GM12878 (cell line): ENCODE measurements at regions not wholly inside any gene's neighbourhood (a gene's known extent, or its start where the extent isn't known, plus 50 kb on each side); places are given as distances from the start of the nearest gene placed in this dataset.

Experiments
- ATAC-seq: fragments of 200-7000 bp; cut with Tn5 transposase; 3 replicates; pipeline ENCODE4 v1.9.1; 2020; ENCODE audit warnings: mild to moderate bottlenecking, moderate library complexity
- BruUV-seq: library from RNA; stranded (reverse); fragments of 400-500 nt; replicated peaks from 2 replicates; lab custom pipeline; 2021; lab: Mats Ljungman, UMichigan
- CTCF ChIA-PET: fragments of 300-600 bp; sonication (Branson Sonifier 250); formaldehyde crosslinking; extraction: SDS; loops from one replicate; lab custom pipeline; 2021; ENCODE audit warnings: inconsistent platforms; lab: Yijun Ruan, JAX
- POLR2A ChIA-PET: fragments of 350-600 bp; formaldehyde crosslinking; extraction: SDS; loops from one replicate; lab custom pipeline; 2021; ENCODE audit warnings: inconsistent platforms; lab: Charles Lee
- RAD21 ChIA-PET: fragments of 300-600 bp; sonication (Branson Sonifier 250); formaldehyde crosslinking; loops from one replicate; lab custom pipeline; 2023; ENCODE audit warnings: antibody characterized with exemption; ENCODE audit not compliant: unreplicated experiment; lab: Charles Lee
- SMC1A ChIA-PET: fragments of 300-600 bp; sonication (Branson Sonifier 250); formaldehyde crosslinking; loops from one replicate; lab custom pipeline; 2023; ENCODE audit not compliant: unreplicated experiment, uncharacterized antibody; lab: Charles Lee
- DNase-seq: peaks from one replicate; pipeline ENCODE4 v3.0.0-alpha.2; 2011; ENCODE audit warnings: low read depth, low spot score
- FAIRE-seq: peaks from 3 replicates; lab custom pipeline; 2011; peaks lifted over from hg19 to GRCh38; lab: Jason Lieb, UNC
- H2AFZ ChIP-seq: 2 replicates; pipeline ENCODE4 v1.6.0; 2011; ENCODE audit warnings: low read depth, low read length, control low read depth; ENCODE audit not compliant: control insufficient read depth
- H3K27ac ChIP-seq: 2 replicates; pipeline ENCODE4 v1.5.1; 2011; ENCODE audit warnings: control low read depth; ENCODE audit not compliant: control insufficient read depth, insufficient read depth
- H3K27me3 ChIP-seq, 2 experiments: replicated peaks in 1 of 2; 2 replicates each; pipeline versions ENCODE4 v1.6.0 to v1.6.1; 2011; ENCODE audit warnings: low read length in 1 of 2; ENCODE audit not compliant: control insufficient read depth in 2 of 2, insufficient read depth in 2 of 2
- H3K36me3 ChIP-seq, 2 experiments: 2 replicates each; pipeline ENCODE4 v1.5.1; 2011; ENCODE audit warnings: low read length in 1 of 2; ENCODE audit not compliant: control insufficient read depth in 2 of 2, insufficient read depth in 2 of 2
- H3K4me1 ChIP-seq: 2 replicates; pipeline ENCODE4 v1.6.1; 2011; ENCODE audit warnings: mild to moderate bottlenecking, low read length, moderate library complexity, mixed read lengths; ENCODE audit not compliant: control insufficient read depth, insufficient read depth
- H3K4me2 ChIP-seq: 2 replicates; pipeline ENCODE4 v1.6.0; 2011; ENCODE audit warnings: control low read depth; ENCODE audit not compliant: control insufficient read depth, insufficient read depth
- H3K4me3 ChIP-seq: fragments of 200-600 bp; sonication (generic); 2 replicates; pipeline ENCODE4 v1.5.1; 2016
- H3K79me2 ChIP-seq: 2 replicates; pipeline ENCODE4 v1.6.0; 2011; ENCODE audit warnings: low read length; ENCODE audit not compliant: control insufficient read depth, insufficient read depth
- H3K9ac ChIP-seq: 2 replicates; pipeline ENCODE4 v1.8.0; 2011; ENCODE audit warnings: low read length, control low read depth, mixed read lengths; ENCODE audit not compliant: control insufficient read depth, insufficient read depth
- H3K9me3 ChIP-seq: replicated peaks from 3 replicates; pipeline ENCODE4 v1.5.1; 2011; ENCODE audit warnings: mild to moderate bottlenecking, low read length; ENCODE audit not compliant: control insufficient read depth, insufficient read depth
- H4K20me1 ChIP-seq: 2 replicates; pipeline ENCODE4 v1.6.0; 2011; ENCODE audit not compliant: control insufficient read depth, insufficient read depth
- ATF2 ChIP-seq: IDR thresholded peaks from 2 replicates; pipeline ENCODE4 v1.6.1; 2012; ENCODE audit warnings: low read length, inconsistent platforms
- BMI1 ChIP-seq: fragments of 450-650 bp; IDR thresholded peaks from 2 replicates; pipeline ENCODE4 v1.6.1; 2016; ENCODE audit warnings: mild to moderate bottlenecking, moderate library complexity, borderline replicate concordance
- CBFB ChIP-seq: IDR thresholded peaks from 2 replicates; pipeline ENCODE4 v1.6.1; 2016; ENCODE audit warnings: antibody characterized with exemption, low read depth
- CBX5 ChIP-seq: sonication (generic); IDR thresholded peaks from 2 replicates; pipeline ENCODE4 v1.6.1; 2016; ENCODE audit warnings: low read depth, moderate library complexity, mild to moderate bottlenecking, inconsistent platforms
- E4F1 ChIP-seq: fragments of 450-650 bp; IDR thresholded peaks from 2 replicates; pipeline ENCODE4 v1.6.1; 2018; ENCODE audit warnings: borderline replicate concordance, mild to moderate bottlenecking; ENCODE audit not compliant: partially characterized antibody
- IRF4 ChIP-seq: IDR thresholded peaks from 2 replicates; pipeline ENCODE4 v1.6.1; 2011; ENCODE audit warnings: low read depth, low read length
- MEF2B ChIP-seq: fragments of 450-650 bp; IDR thresholded peaks from 2 replicates; pipeline ENCODE4 v1.6.1; 2018; ENCODE audit warnings: mild to moderate bottlenecking, moderate library complexity; ENCODE audit not compliant: partially characterized antibody, poor library complexity, severe bottlenecking
- NFXL1 ChIP-seq: fragments of 450-650 bp; IDR thresholded peaks from 2 replicates; pipeline ENCODE4 v1.6.1; 2017; ENCODE audit warnings: antibody characterized with exemption, mild to moderate bottlenecking, borderline replicate concordance
- PML ChIP-seq: IDR thresholded peaks from 2 replicates; pipeline ENCODE4 v1.6.1; 2012; ENCODE audit warnings: low read length, inconsistent platforms
- SIN3A ChIP-seq: IDR thresholded peaks from 2 replicates; pipeline ENCODE4 v1.6.1; 2012; ENCODE audit warnings: low read depth, low read length, improper control_type of control experiment
- SUZ12 ChIP-seq: fragments of 200-600 bp; sonication (generic); IDR thresholded peaks from one replicate; pipeline ENCODE4 v1.6.1; 2018; ENCODE audit warnings: antibody characterized with exemption, mild to moderate bottlenecking; ENCODE audit not compliant: unreplicated experiment
- TBL1XR1 ChIP-seq: IDR thresholded peaks from 2 replicates; pipeline ENCODE4 v1.6.1; 2012; ENCODE audit warnings: low read depth, low read length, improper control_type of control experiment
- ZNF207 ChIP-seq: fragments of 450-650 bp; IDR thresholded peaks from 2 replicates; pipeline ENCODE4 v1.6.1; 2014; ENCODE audit warnings: antibody characterized with exemption, mild to moderate bottlenecking, borderline replicate concordance
- ZNF622 ChIP-seq: fragments of 450-650 bp; IDR thresholded peaks from 2 replicates; pipeline ENCODE4 v1.6.1; 2017; ENCODE audit warnings: mild to moderate bottlenecking, inconsistent platforms
- WGBS: methylation state at CpG from one replicate; pipeline ENCODE4 v1.1.6; 2016; ENCODE audit warnings: low lambda C conversion rate; ENCODE audit not compliant: insufficient replicate concordance, insufficient coverage; ENCODE audit errors: missing lambda C conversion rate; 5-methylcytosine and 5-hydroxymethylcytosine counted together
- in situ Hi-C: fragments of 300-500 bp; cut with MboI; formaldehyde crosslinking; loops from 9 replicates; pipeline ENCODE4 v1.14.3; 2018; ENCODE audit warnings: mixed read lengths
- intact Hi-C: fragments of 100-400 bp; cut with micrococcal nuclease; formaldehyde crosslinking; loops from one replicate; pipeline ENCODE4 v1.14.2; 2022; ENCODE audit not compliant: unreplicated experiment

- TF ChIP-seq TBL1XR1, result no peak
- no peak for TF ChIP-seq ATF2
- TF ChIP-seq CBFB, result no peak
- TF ChIP-seq CBX5, result no peak
These were observed 358.5 kb downstream of the WDR72 start (continued) for GRCh38 chr15:53400986-53401385.

GRCh38 chr15:53397041-53397616 lies 362.3 kb downstream of the WDR72 start:
- intact Hi-C loops, result no loop called here
- 15% methylated on average over 3 of the region's 3 CpGs for WGBS
- no peaks in the 10 kb centered on the region for H3K36me3 ChIP-seq

More at GRCh38 chr15:53397041-53397616, 362.3 kb downstream of the WDR72 start:
- DNase-seq (no peak), ATAC-seq (no peak), FAIRE-seq (no peak)
- RAD21 ChIA-PET, result no interaction called here
- Histone ChIP-seq H3K4me1 (no peaks in the 10 kb centered on the region), H3K4me2 (no peak overlapping the region), H3K9me3 (no peaks in the 10 kb centered on the region), H2AFZ (no peak overlapping the region), H3K9ac (no peak overlapping the region), H3K27me3 (no peaks in the 10 kb centered on the region), H3K79me2 (no peaks in the 10 kb centered on the region), H3K27ac (no peak overlapping the region), H3K4me3 (no peak overlapping the region), H4K20me1 (no peaks in the 10 kb centered on the region)
- CTCF ChIA-PET, result no interaction called here
- SMC1A ChIA-PET, result no interaction called here
- BruUV-seq, result no TSS peak
- in situ Hi-C loops, result no loop called here
- POLR2A ChIA-PET, result no interaction called here
- TF ChIP-seq ZNF207, result no peak
- no peak for TF ChIP-seq ZNF622
- TF ChIP-seq MEF2B, result no peak
- no peak for TF ChIP-seq IRF4
- TF ChIP-seq PML, result no peak
- no peak for TF ChIP-seq E4F1
- TF ChIP-seq SIN3A, result no peak
- no peak for TF ChIP-seq NFXL1
- TF ChIP-seq BMI1, result no peak
- TF ChIP-seq SUZ12, result no peak
